Left lung (tissue), 4 donors: ENCODE measurements at regions not wholly inside any gene's neighbourhood (a gene's known extent, or its start where the extent isn't known, plus 50 kb on each side); places are given as distances from the start of the nearest gene placed in this dataset.

Experiments used
- ATAC-seq: fragments of 200-7000 bp; cut with Tn5 transposase; one replicate; pipeline ENCODE4 v1.9.1; 2020; ENCODE audit warnings: moderate library complexity
- DNase-seq, 4 donors: peaks; one replicate each; pipeline ENCODE4 v3.0.0-alpha.2; 2013 to 2020
- H3K27ac ChIP-seq, 2 donors: fragments of 200-600 bp; sonication (generic) in 1 of 2; one replicate each; pipeline versions ENCODE4 v1.5.0 to v1.8.0; 2020 to 2021
- H3K27me3 ChIP-seq, 2 donors: fragments of 200-600 bp; sonication (generic) in 1 of 2; one replicate each; pipeline versions ENCODE4 v1.5.0 to v1.8.0; 2020 to 2021
- H3K36me3 ChIP-seq, 2 donors: fragments of 200-600 bp; sonication (generic) in 1 of 2; one replicate each; pipeline versions ENCODE4 v1.5.0 to v1.8.0; 2020 to 2021
- H3K4me1 ChIP-seq, 2 donors: fragments of 200-600 bp; one replicate each; pipeline ENCODE4 v1.8.0; 2021
- H3K4me3 ChIP-seq, 2 donors: fragments of 200-600 bp; sonication (generic) in 1 of 2; one replicate each; pipeline versions ENCODE4 v1.5.0 to v1.8.0; 2020 to 2021; ENCODE audit warnings: mild to moderate bottlenecking in 1 of 2
- H3K9me3 ChIP-seq, 2 donors: fragments of 200-600 bp; sonication (generic) in 1 of 2; one replicate each; pipeline versions ENCODE4 v1.5.0 to v1.8.0; 2020 to 2021
- CTCF ChIP-seq, 2 donors: fragments of 200-600 bp; sonication (generic) in 1 of 2; IDR thresholded peaks; one replicate each; pipeline versions ENCODE4 v1.5.0 to v1.8.0; 2021; ENCODE audit warnings: antibody characterized with exemption in 2 of 2
- intact Hi-C, 2 donors: fragments of 100-400 bp; cut with DNase I; formaldehyde crosslinking; loops; one replicate each; pipeline versions ENCODE4 v1.11.2 to v1.14.2; 2022
- donor health status: DM: no; HTN: yes; CAD: no.
- donor health status: DM: no; HTN: no; CAD: no.

DNA sequence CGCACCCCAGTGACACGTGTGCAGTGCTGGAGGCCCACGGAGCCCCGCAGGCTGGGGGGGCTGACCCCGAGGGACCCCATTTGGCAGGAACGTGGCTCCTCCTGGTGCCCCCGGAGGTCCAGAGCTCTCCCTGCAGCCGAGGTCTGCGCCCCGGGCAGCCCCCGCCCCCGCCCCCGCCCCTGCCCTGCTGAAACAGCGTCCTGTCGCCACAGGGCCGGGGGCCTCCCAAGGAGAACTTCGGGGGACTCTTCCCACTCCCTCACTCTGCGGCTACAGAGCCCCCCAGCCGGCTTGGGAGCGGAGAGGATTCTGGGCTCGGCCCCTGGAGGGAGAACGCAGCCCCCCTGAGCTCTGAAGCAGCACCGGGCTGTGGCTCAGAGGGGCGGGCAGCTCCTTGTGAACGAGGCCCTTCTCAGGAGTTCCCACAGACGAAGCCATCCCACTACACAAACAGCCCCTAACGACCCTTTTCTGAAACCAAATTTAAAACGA is 115.2 kb downstream of the DLL1 start:
- no peak for ATAC-seq
- Histone ChIP-seq H3K27me3 (no peaks in the 10 kb centered on the region), H3K36me3 (no peaks in the 10 kb centered on the region), H3K27ac (no peak overlapping the region), H3K4me1 (peaks cover 0 to 8% of the 10 kb centered on the region in 2 donors), H3K9me3 (no peaks in the 10 kb centered on the region), H3K4me3 (no peak overlapping the region)
- DNase-seq, result peak in 2 of 4 donors; percentile 27 to 63
- no peak for TF ChIP-seq CTCF (IDR thresholded peaks at IDR 0.05)
- intact Hi-C loops, result no loop called here

GRCh38 chr6:170174771-170175643 is 115.9 kb downstream of the DLL1 start:
- intact Hi-C loops, result no loop called here
- Histone ChIP-seq H3K27me3 (no peaks in the 10 kb centered on the region), H3K27ac (no peak overlapping the region), H3K4me3 (no peak overlapping the region), H3K9me3 (no peaks in the 10 kb centered on the region), H3K4me1 (peaks cover 0 to 8% of the 10 kb centered on the region in 2 donors), H3K36me3 (no peaks in the 10 kb centered on the region)
- DNase-seq (peak in 2 of 4 donors; percentile 32 to 73), ATAC-seq (no peak)
- no peak for TF ChIP-seq CTCF (IDR thresholded peaks at IDR 0.05)

DNA sequence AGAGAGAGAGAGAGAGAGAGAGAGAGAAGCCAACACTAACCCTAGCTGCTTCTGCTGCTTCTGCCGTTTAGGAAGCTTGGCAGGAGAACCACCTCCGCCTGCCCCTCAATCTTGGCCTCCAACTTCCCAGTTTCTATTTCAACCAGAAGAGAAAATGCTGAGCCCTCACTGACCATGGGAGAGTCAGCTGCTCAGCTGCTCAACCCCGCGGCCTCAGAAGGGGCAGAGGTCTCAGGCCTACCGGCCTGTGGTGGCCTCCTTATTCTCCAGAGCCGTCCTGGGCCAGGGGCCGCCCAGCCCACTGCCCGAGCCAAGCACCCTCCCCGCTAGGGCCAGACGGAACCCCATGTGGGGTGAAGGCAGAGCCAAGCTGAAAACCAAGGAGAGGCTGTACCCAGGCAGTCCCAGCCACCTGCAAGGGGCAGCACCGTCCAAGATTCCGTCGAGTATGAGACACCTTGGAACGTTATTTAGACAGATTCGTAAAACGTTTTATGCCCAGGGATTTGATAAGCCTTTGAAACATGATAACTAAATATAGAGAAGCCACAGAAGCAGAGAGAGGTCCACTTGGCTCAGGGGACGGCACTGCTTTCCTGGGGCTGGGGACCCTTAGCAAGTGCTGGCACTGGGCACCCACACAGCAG is 116.6 kb downstream of the DLL1 start:
- no peak for TF ChIP-seq CTCF (IDR thresholded peaks at IDR 0.05)
- no peak overlapping the region for H3K4me3 ChIP-seq
- DNase-seq (peak in 2 of 4 donors; percentile 59 to 67), ATAC-seq (peak; percentile 67)
- intact Hi-C loops, result no loop called here
- no peaks in the 10 kb centered on the region for H3K36me3 ChIP-seq
- H3K27ac ChIP-seq, result peak overlapping the region in 1 of 2 donors; percentile 42
- H3K27me3 ChIP-seq, result no peaks in the 10 kb centered on the region
- H3K9me3 ChIP-seq, result no peaks in the 10 kb centered on the region
- H3K4me1 ChIP-seq, result peaks cover 0 to 8% of the 10 kb centered on the region in 2 donors

GRCh38 chr6:170173335-170173881 is 117.5 kb downstream of the DLL1 start:
- Histone ChIP-seq H3K36me3 (no peaks in the 10 kb centered on the region), H3K9me3 (no peaks in the 10 kb centered on the region), H3K4me1 (peaks cover 0 to 4% of the 10 kb centered on the region in 2 donors), H3K4me3 (no peak overlapping the region), H3K27ac (no peak overlapping the region), H3K27me3 (no peaks in the 10 kb centered on the region)
- ATAC-seq, result no peak
- intact Hi-C loops, result no loop called here
- DNase-seq, result peak in 1 of 4 donors; percentile 12
- TF ChIP-seq CTCF (IDR thresholded peaks at IDR 0.05), result no peak

DNA sequence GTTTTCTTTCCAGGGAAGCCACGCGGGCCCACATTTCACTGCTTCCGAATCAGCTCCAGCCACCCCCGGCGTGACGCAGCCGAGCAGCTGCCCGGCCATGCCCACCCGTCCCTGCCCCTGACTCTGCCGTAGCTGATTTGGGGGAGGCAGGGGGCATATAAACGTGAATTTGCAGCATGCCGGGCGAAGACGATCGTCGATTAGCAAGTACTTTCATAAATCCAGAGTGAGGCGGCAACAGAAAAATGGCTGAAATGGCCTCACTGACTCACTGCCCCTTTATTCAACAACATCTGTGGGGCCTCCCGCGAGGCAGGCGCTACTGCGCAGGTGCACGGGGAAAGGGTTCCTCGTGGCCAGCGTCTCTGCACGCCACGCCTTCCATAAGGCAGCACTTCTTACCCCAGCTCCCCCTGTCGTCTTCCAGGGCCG is 118.0 kb downstream of the DLL1 start:
- H3K4me1 ChIP-seq, result no peaks in the 10 kb centered on the region
- intact Hi-C loops, result no loop called here
- H3K4me3 ChIP-seq, result no peak overlapping the region
- DNase-seq, result peak in 1 of 4 donors; percentile 19
- no peak overlapping the region for H3K27ac ChIP-seq
- no peak for TF ChIP-seq CTCF (IDR thresholded peaks at IDR 0.05)
- no peaks in the 10 kb centered on the region for H3K36me3 ChIP-seq
- no peaks in the 10 kb centered on the region for H3K27me3 ChIP-seq
- H3K9me3 ChIP-seq, result no peaks in the 10 kb centered on the region
- ATAC-seq, result no peak
